Common myeloid progenitor, CD34-positive (primary cell): ENCODE measurements at regions not wholly inside any gene's neighbourhood (a gene's known extent, or its start where the extent isn't known, plus 50 kb on each side); places are given as distances from the start of the nearest gene placed in this dataset.
A peak's percentile ranks its signal among the peaks of the same experiment; 100 is the strongest.

Source experiments
- CTCF ChIA-PET: fragments of 350-600 bp; sonication (Branson Sonifier 250); formaldehyde crosslinking; loops from one replicate; lab custom pipeline; 2021; ENCODE audit warnings: antibody characterized with exemption; lab: Charles Lee
- POLR2A ChIA-PET: fragments of 350-600 bp; sonication (Branson Sonifier 250); formaldehyde crosslinking; loops from one replicate; lab custom pipeline; 2021; ENCODE audit warnings: antibody characterized with exemption; lab: Charles Lee
- DNase-seq, 3 donors: peaks; one replicate each; pipeline versions ENCODE4 v3.0.0 to v3.0.0-alpha.2; 2013
- H3K27ac ChIP-seq, 2 experiments: 1 replicate in 1 of 2; 2 replicates in 1 of 2; pipeline ENCODE4 v1.7.0; 2013; ENCODE audit warnings: inconsistent platforms in 2 of 2, low read length in 2 of 2, mild to moderate bottlenecking in 2 of 2, low read depth in 1 of 2, moderate library complexity in 1 of 2; ENCODE audit not compliant: severe bottlenecking in 2 of 2, insufficient read depth in 1 of 2, poor library complexity in 1 of 2
- H3K27me3 ChIP-seq, 5 experiments: replicated peaks in 2 of 5; 1 replicate in 3 of 5; 2 replicates in 2 of 5; pipeline versions ENCODE4 v1.6.1 to v1.7.0; 2013; ENCODE audit warnings: low read length in 4 of 5, mild to moderate bottlenecking in 2 of 5, moderate library complexity in 2 of 5, inconsistent platforms in 1 of 5; ENCODE audit not compliant: insufficient read depth in 5 of 5, control insufficient read depth in 4 of 5
- H3K36me3 ChIP-seq, 4 experiments: 1 replicate in 2 of 4; 2 replicates in 2 of 4; pipeline versions ENCODE4 v1.6.1 to v1.7.0; 2013; ENCODE audit warnings: low read length in 3 of 4, control low read depth in 1 of 4, mild to moderate bottlenecking in 1 of 4; ENCODE audit not compliant: control insufficient read depth in 4 of 4, insufficient read depth in 4 of 4
- H3K4me1 ChIP-seq, 4 experiments: 1 replicate in 3 of 4; 2 replicates in 1 of 4; pipeline versions ENCODE4 v1.6.1 to v1.7.1; 2013; ENCODE audit warnings: low read length in 3 of 4, mild to moderate bottlenecking in 3 of 4, control low read depth in 1 of 4, inconsistent platforms in 1 of 4, moderate library complexity in 1 of 4; ENCODE audit not compliant: control insufficient read depth in 4 of 4, insufficient read depth in 4 of 4; ENCODE audit errors: control extremely low read depth in 1 of 4
- H3K4me3 ChIP-seq, 7 experiments: 1 replicate in 4 of 7; 2 replicates in 3 of 7; pipeline versions ENCODE4 v1.5.1 to v1.7.0; 2013; ENCODE audit warnings: mild to moderate bottlenecking in 7 of 7, low read length in 6 of 7, moderate library complexity in 6 of 7, inconsistent platforms in 2 of 7, low read depth in 2 of 7, control low read depth in 1 of 7; ENCODE audit not compliant: insufficient read depth in 4 of 7, control insufficient read depth in 1 of 7; ENCODE audit errors: extremely low read depth in 1 of 7
- H3K9me3 ChIP-seq, 5 experiments: 1 replicate in 4 of 5; 2 replicates in 1 of 5; pipeline versions ENCODE4 v1.6.1 to v1.7.1; 2013; ENCODE audit warnings: low read length in 4 of 5, mild to moderate bottlenecking in 2 of 5, inconsistent platforms in 1 of 5, low read depth in 1 of 5, moderate library complexity in 1 of 5; ENCODE audit not compliant: control insufficient read depth in 4 of 5, insufficient read depth in 2 of 5; ENCODE audit errors: control extremely low read depth in 1 of 5
- WGBS: methylation state at CpG from one replicate; pipeline ENCODE4 v1.1.5; 2013; ENCODE audit not compliant: insufficient coverage; 5-methylcytosine and 5-hydroxymethylcytosine counted together

DNA sequence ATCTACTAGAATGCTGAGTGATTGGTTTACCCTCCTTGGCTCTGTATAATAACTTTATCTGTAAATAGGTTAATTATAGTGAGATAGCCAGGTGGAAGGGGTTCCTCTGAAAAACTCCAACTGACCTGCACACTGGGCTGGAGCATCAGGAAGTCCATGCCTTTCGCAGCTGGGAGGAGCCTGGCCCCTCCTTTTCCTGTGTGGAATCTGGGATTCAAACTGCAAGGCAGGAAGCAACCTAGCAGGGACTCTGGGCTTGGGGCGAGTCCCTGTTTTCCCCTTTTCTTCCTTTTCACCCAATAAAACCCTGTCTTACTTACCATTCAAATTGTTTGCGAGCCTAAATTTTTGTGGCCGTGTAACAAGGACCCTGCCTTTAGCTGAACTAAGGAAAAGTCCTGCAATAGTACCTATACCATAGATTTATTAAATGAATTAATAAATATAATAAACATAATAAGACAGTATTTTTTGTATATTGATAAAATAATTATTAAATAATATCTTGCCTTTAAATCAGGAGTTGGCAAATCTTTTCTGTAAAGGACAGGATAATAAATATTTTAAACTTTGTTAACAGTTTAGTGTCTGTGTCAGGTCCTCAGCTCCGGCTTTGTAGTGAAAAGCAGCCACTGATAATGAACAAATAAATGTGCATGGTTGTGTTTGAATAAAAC lies 406.2 kb upstream of the MMS22L start:
- H3K27me3 ChIP-seq: no peaks in the 10 kb centered on the region
- 82% methylated on average over 2 of the region's 5 CpGs for WGBS
- H3K4me3 ChIP-seq: no peak overlapping the region
- ChIA-PET CTCF (no interaction called here), POLR2A (no interaction called here)
- H3K4me1 ChIP-seq: no peaks in the 10 kb centered on the region
- H3K9me3 ChIP-seq: no peaks in the 10 kb centered on the region
- H3K36me3 ChIP-seq: no peaks in the 10 kb centered on the region
- no peak for DNase-seq
- H3K27ac ChIP-seq: no peak overlapping the region

DNA sequence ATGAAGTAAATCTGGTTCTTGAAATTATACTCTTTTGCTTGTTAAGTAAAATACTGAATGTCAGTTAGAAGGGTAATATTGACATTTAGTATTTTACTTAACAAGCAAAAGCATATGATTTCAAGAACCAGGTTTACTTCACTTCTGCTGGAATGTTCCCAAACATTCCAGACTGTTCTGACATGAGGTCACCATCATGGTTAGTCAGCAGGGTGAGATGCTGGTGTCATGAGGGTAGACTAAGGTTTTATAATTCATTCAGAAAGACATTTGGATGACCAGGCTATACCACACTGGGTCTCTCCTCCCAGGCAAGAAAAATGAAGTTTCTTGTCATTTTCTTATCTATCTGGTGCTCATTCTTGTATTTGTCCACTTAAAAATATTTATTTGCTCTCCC lies 414.4 kb upstream of the MMS22L start:
- no peaks in the 10 kb centered on the region for H3K4me1 ChIP-seq
- H3K4me3 ChIP-seq: no peak overlapping the region
- no peaks in the 10 kb centered on the region for H3K27me3 ChIP-seq
- H3K36me3 ChIP-seq: no peaks in the 10 kb centered on the region
- POLR2A ChIA-PET: no interaction called here
- H3K9me3 ChIP-seq: no peaks in the 10 kb centered on the region
- H3K27ac ChIP-seq: no peak overlapping the region
- CTCF ChIA-PET: no interaction called here
- DNase-seq: no peak

DNA sequence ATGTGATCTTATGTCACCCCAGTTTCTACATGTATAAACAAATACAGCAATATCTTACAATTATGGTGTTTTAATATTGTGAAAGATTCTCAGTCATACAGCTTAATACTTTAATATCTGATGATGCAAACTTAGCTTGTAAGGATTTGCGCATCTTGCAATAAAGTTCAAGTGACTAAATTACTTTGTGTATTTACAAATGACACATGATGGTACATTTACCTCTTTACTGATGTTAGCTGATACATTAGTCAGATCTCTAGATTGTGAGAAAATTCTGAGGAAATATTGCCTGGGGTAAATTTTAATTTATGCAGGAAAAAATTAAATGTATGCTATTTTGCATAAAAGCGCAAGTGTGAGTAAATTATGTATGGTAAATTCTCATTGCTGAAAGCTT lies 418.8 kb upstream of the MMS22L start:
- 100% methylated on average over 1 of the region's 2 CpGs for WGBS
- CTCF ChIA-PET: no interaction called here

DNA sequence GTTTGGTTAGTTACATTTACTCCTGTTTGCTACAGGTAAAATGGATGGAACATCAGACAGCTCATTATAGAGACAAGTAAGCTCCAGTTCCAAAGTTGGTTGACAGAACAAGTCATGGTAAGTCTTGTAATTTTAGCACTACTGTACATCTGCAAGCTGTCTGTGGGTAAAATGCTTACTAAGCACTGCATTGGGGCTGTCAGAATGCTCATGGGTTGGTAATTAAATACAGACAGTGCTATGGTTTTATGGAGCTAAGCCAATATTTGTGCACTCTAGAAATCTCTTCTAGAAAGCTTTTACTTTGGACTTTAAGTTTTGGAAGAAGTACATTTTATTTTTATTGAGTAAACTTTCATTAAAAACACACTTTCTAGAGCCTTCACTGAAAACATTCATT lies 419.2 kb upstream of the MMS22L start:
- Histone ChIP-seq H3K27ac (no peak overlapping the region), H3K36me3 (no peaks in the 10 kb centered on the region), H3K9me3 (no peaks in the 10 kb centered on the region), H3K4me1 (no peaks in the 10 kb centered on the region), H3K27me3 (no peaks in the 10 kb centered on the region), H3K4me3 (no peak overlapping the region)
- DNase-seq: no peak
- ChIA-PET CTCF (no interaction called here), POLR2A (no interaction called here)

More for the DNA sequence above, 418.8 kb upstream of the MMS22L start:
- Histone ChIP-seq H3K4me1 (no peaks in the 10 kb centered on the region), H3K9me3 (no peaks in the 10 kb centered on the region), H3K27me3 (no peaks in the 10 kb centered on the region), H3K27ac (no peak overlapping the region), H3K36me3 (no peaks in the 10 kb centered on the region), H3K4me3 (no peak overlapping the region)
- no peak for DNase-seq
- POLR2A ChIA-PET: no interaction called here

DNA sequence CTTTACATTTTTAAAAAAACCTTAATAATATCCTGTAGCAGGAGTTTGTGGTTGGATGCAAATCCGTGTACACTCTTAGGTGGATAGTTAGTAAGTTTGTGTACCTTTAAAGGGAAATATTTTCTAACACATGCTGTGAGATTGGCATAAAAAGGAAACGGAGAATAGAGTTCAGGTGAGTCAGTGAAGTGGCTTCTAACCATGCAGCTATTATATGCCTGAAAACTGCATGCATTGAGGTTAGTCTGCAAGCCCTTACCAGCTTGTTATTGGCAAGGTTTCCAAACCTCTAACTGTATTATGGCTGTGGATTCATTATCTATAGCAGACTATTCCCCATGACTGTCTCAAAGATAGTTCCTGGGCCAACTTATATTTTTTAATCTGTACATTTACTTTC lies 420.6 kb upstream of the MMS22L start:
- Histone ChIP-seq H3K9me3 (no peaks in the 10 kb centered on the region), H3K4me3 (no peak overlapping the region), H3K27me3 (no peaks in the 10 kb centered on the region), H3K4me1 (no peaks in the 10 kb centered on the region), H3K27ac (no peak overlapping the region), H3K36me3 (no peaks in the 10 kb centered on the region)
- POLR2A ChIA-PET: no interaction called here
- CTCF ChIA-PET: no interaction called here
- no CpG with 5 or more reads among the region's 2 CpGs for WGBS
- no peak for DNase-seq

DNA sequence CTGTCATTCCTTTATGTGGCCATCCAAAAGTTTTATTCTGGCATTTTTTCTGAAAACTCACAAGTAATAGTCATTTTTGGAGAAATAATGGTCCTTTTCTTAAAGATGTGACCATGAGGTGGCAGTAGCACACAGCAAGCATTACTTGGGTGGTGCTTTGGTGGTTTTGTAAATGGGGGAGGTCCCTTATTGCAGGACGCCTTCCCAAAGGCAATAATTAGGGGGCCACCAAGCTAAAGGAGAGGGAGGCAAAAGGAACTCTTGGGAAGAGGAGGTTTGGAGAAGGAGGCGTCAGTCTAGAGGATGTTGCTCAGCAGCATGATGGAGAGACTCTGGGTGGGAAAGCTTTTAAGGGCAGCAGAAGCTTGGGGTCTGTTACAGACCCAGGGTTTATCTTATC lies 422.6 kb upstream of the MMS22L start:
- Histone ChIP-seq H3K36me3 (no peaks in the 10 kb centered on the region), H3K4me1 (no peaks in the 10 kb centered on the region), H3K27ac (no peak overlapping the region), H3K4me3 (no peak overlapping the region), H3K27me3 (no peaks in the 10 kb centered on the region), H3K9me3 (no peaks in the 10 kb centered on the region)
- WGBS: 22% methylated on average over 2 of the region's 2 CpGs
- ChIA-PET CTCF (no interaction called here), POLR2A (no interaction called here)
- DNase-seq: peak in 2 of 3 donors; percentile 5 to 6

DNA sequence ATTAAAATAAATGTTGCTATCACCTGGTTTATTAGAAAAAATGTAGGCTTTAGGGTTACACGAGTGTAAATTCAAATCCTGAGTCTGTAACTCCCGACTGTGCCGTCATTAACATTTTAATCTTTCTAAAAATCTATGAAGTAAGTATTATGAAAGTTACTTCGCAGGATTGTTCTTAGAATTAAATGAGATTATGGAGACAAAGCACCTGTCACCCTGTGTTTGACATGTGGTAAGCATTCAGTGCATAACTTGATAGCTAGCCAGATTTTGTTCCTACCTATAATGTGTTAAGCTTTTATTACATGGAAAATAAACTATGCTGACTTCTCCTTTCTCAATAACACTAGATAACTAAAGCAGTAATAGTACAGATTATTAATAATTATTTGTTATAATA lies 429.7 kb upstream of the MMS22L start:
- Histone ChIP-seq H3K4me3 (no peak overlapping the region), H3K9me3 (no peaks in the 10 kb centered on the region), H3K4me1 (no peaks in the 10 kb centered on the region), H3K27ac (no peak overlapping the region), H3K27me3 (no peaks in the 10 kb centered on the region), H3K36me3 (no peaks in the 10 kb centered on the region)
- CTCF ChIA-PET: interaction anchor here (1.0 kb wide), 1 partner anchor 10 kb away, joined by 3 read pairs; no protein-coding TSS in a partner anchor
- POLR2A ChIA-PET: no interaction called here
- 100% methylated on average over 1 of the region's 4 CpGs for WGBS
- no peak for DNase-seq
